Liver (tissue), 8 donors: ENCODE measurements at regions not wholly inside any gene's neighbourhood (a gene's known extent, or its start where the extent isn't known, plus 50 kb on each side); places are given as distances from the start of the nearest gene placed in this dataset.

Experiments
- DNase-seq: peaks from one replicate; pipeline ENCODE4 v3.0.0-alpha.2; 2017; ENCODE audit warnings: low spot score
- H3K27ac ChIP-seq, 2 donors: one replicate each; pipeline ENCODE4 v1.7.0; 2013; ENCODE audit warnings: inconsistent platforms in 2 of 2, low read length in 2 of 2, control low read depth in 1 of 2, low read depth in 1 of 2, mild to moderate bottlenecking in 1 of 2
- H3K27me3 ChIP-seq, 4 donors: one replicate each; pipeline versions ENCODE4 v1.6.1 to v1.7.0; 2013; ENCODE audit warnings: low read length in 3 of 4, inconsistent platforms in 1 of 4, mild to moderate bottlenecking in 1 of 4, moderate library complexity in 1 of 4; ENCODE audit not compliant: control insufficient read depth in 4 of 4, insufficient read depth in 4 of 4
- H3K36me3 ChIP-seq, 4 donors: one replicate each; pipeline versions ENCODE4 v1.6.1 to v1.7.0; 2013; ENCODE audit warnings: low read length in 3 of 4, mild to moderate bottlenecking in 3 of 4, low read depth in 1 of 4, moderate library complexity in 1 of 4; ENCODE audit not compliant: control insufficient read depth in 4 of 4, insufficient read depth in 3 of 4
- H3K4me1 ChIP-seq, 4 donors: one replicate each; pipeline versions ENCODE4 v1.6.1 to v1.7.0; 2013; ENCODE audit warnings: low read length in 3 of 4, mild to moderate bottlenecking in 3 of 4, moderate library complexity in 1 of 4; ENCODE audit not compliant: control insufficient read depth in 4 of 4, insufficient read depth in 4 of 4
- H3K4me3 ChIP-seq, 3 donors: one replicate each; pipeline versions ENCODE4 v1.6.1 to v1.7.0; 2013; ENCODE audit warnings: low read length in 3 of 3, control low read depth in 1 of 3, low read depth in 1 of 3, mild to moderate bottlenecking in 1 of 3
- H3K9ac ChIP-seq, 2 donors: one replicate each; pipeline ENCODE4 v1.7.0; 2013; ENCODE audit warnings: low read length in 2 of 2, mild to moderate bottlenecking in 2 of 2, moderate library complexity in 2 of 2, control low read depth in 1 of 2, low read depth in 1 of 2
- H3K9me3 ChIP-seq, 4 donors: one replicate each; pipeline versions ENCODE4 v1.6.1 to v1.7.0; 2013; ENCODE audit warnings: low read length in 3 of 4; ENCODE audit not compliant: control insufficient read depth in 4 of 4
- CTCF ChIP-seq: fragments of 150-350 bp; IDR thresholded peaks from 2 replicates; pipeline ENCODE4 v1.5.1; 2017; ENCODE audit warnings: improper control_type of control experiment, low read depth, low read length; ENCODE audit not compliant: missing input control
- EGR1 ChIP-seq, 2 donors: IDR thresholded peaks; 2 replicates each; pipeline ENCODE4 v1.6.1; 2016 to 2018; ENCODE audit warnings: antibody characterized with exemption in 2 of 2, low read depth in 2 of 2
- FOXA1 ChIP-seq: IDR thresholded peaks from 2 replicates; pipeline ENCODE4 v1.6.1; 2016; ENCODE audit warnings: antibody characterized with exemption
- FOXA2 ChIP-seq: IDR thresholded peaks from 2 replicates; pipeline ENCODE4 v1.6.1; 2016; ENCODE audit warnings: antibody characterized with exemption
- GABPA ChIP-seq, 2 donors: IDR thresholded peaks in 1 of 2; conservative IDR thresholded peaks in 1 of 2; 2 replicates each; pipeline ENCODE4 v1.6.1; 2016; ENCODE audit warnings: antibody characterized with exemption in 2 of 2, mild to moderate bottlenecking in 1 of 2, moderate library complexity in 1 of 2
- HNF4A ChIP-seq, 2 donors: conservative IDR thresholded peaks; 2 replicates each; pipeline ENCODE4 v1.6.1; 2016; ENCODE audit warnings: antibody characterized with exemption in 2 of 2, mild to moderate bottlenecking in 2 of 2
- HNF4G ChIP-seq: IDR thresholded peaks from 2 replicates; pipeline ENCODE4 v1.6.1; 2016; ENCODE audit warnings: antibody characterized with exemption
- JUND ChIP-seq, 2 donors: IDR thresholded peaks; 2 replicates each; pipeline ENCODE4 v1.6.1; 2016; ENCODE audit warnings: antibody characterized with exemption in 2 of 2
- MAX ChIP-seq: IDR thresholded peaks from 2 replicates; pipeline ENCODE4 v1.6.1; 2016; ENCODE audit warnings: antibody characterized with exemption
- NR2F2 ChIP-seq: IDR thresholded peaks from 2 replicates; pipeline ENCODE4 v1.6.1; 2016; ENCODE audit warnings: antibody characterized with exemption
- RAD21 ChIP-seq, 2 donors: IDR thresholded peaks; 2 replicates each; pipeline ENCODE4 v1.6.1; 2016; ENCODE audit warnings: antibody characterized with exemption in 2 of 2, mild to moderate bottlenecking in 2 of 2
- REST ChIP-seq: IDR thresholded peaks from 2 replicates; pipeline ENCODE4 v1.6.1; 2016; ENCODE audit warnings: antibody characterized with exemption, mild to moderate bottlenecking
- RXRA ChIP-seq, 2 donors: IDR thresholded peaks; 2 replicates each; pipeline ENCODE4 v1.6.1; 2017 to 2018; ENCODE audit warnings: antibody characterized with exemption in 2 of 2, mild to moderate bottlenecking in 1 of 2
- SP1 ChIP-seq: IDR thresholded peaks from 2 replicates; pipeline ENCODE4 v1.6.1; 2018; ENCODE audit warnings: antibody characterized with exemption, mild to moderate bottlenecking
- TAF1 ChIP-seq: conservative IDR thresholded peaks from 2 replicates; pipeline ENCODE4 v1.6.1; 2016; ENCODE audit warnings: antibody characterized with exemption, mild to moderate bottlenecking
- YY1 ChIP-seq: IDR thresholded peaks from 2 replicates; pipeline ENCODE4 v1.6.1; 2016; ENCODE audit warnings: antibody characterized with exemption, mild to moderate bottlenecking
- WGBS: extraction: QIAGEN DNeasy Blood & Tissue Kit; methylation state at CpG from one replicate; pipeline ENCODE4 v1.1.7; 2013; 5-methylcytosine and 5-hydroxymethylcytosine counted together
- TF ChIP-seq, protein P1 (sequence below): IDR thresholded peaks from 2 replicates; pipeline ENCODE4 v1.6.1; 2016; ENCODE audit warnings: antibody characterized with exemption
- TF ChIP-seq, protein P2 (sequence below): IDR thresholded peaks from 2 replicates; pipeline ENCODE4 v1.6.1; 2016; ENCODE audit warnings: antibody characterized with exemption
- donor health status: healthy.
- donor health status: healthy.
- donor health status: healthy.
- donor health status: healthy.
- donor health status: healthy.

GRCh38 chr20:10774357-10774943 lies 100.7 kb upstream of the JAG1 start:
- Histone ChIP-seq H3K9ac (no peak overlapping the region), H3K27ac (no peak overlapping the region), H3K4me3 (no peak overlapping the region), H3K9me3 (no peaks in the 10 kb centered on the region), H3K4me1 (no peaks in the 10 kb centered on the region), H3K36me3 (no peaks in the 10 kb centered on the region), H3K27me3 (no peaks in the 10 kb centered on the region)
- TF ChIP-seq MAX: no peak
- TF ChIP-seq, protein P1, sequence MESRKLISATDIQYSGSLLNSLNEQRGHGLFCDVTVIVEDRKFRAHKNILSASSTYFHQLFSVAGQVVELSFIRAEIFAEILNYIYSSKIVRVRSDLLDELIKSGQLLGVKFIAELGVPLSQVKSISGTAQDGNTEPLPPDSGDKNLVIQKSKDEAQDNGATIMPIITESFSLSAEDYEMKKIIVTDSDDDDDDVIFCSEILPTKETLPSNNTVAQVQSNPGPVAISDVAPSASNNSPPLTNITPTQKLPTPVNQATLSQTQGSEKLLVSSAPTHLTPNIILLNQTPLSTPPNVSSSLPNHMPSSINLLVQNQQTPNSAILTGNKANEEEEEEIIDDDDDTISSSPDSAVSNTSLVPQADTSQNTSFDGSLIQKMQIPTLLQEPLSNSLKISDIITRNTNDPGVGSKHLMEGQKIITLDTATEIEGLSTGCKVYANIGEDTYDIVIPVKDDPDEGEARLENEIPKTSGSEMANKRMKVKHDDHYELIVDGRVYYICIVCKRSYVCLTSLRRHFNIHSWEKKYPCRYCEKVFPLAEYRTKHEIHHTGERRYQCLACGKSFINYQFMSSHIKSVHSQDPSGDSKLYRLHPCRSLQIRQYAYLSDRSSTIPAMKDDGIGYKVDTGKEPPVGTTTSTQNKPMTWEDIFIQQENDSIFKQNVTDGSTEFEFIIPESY: no peak
- TF ChIP-seq, protein P2, sequence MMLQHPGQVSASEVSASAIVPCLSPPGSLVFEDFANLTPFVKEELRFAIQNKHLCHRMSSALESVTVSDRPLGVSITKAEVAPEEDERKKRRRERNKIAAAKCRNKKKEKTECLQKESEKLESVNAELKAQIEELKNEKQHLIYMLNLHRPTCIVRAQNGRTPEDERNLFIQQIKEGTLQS: no peak
- TF ChIP-seq HNF4G: no peak
- no peak for TF ChIP-seq JUND (IDR thresholded peaks at IDR 0.05)
- TF ChIP-seq HNF4A (conservative IDR thresholded peaks at IDR 0.05): no peak
- no peak for DNase-seq
- WGBS: 53% methylated on average over 1 of the region's 1 CpG

- DNase-seq: no peak
Observed at GRCh38 chr20:10777710-10778109, 103.9 kb upstream of the JAG1 start.

More at GRCh38 chr20:10777710-10778109, 103.9 kb upstream of the JAG1 start:
- H3K9ac ChIP-seq: no peak overlapping the region
- no peaks in the 10 kb centered on the region for H3K4me1 ChIP-seq
- H3K9me3 ChIP-seq: no peaks in the 10 kb centered on the region
- no peaks in the 10 kb centered on the region for H3K27me3 ChIP-seq
- WGBS: 76% methylated on average over 6 of the region's 6 CpGs
- TF ChIP-seq NR2F2: no peak
- no peak for TF ChIP-seq RAD21 (IDR thresholded peaks at IDR 0.05)
- no peak for TF ChIP-seq FOXA2
- no peak for TF ChIP-seq FOXA1
- TF ChIP-seq YY1: no peak
- no peak for TF ChIP-seq HNF4A (conservative IDR thresholded peaks at IDR 0.05)
- no peak for TF ChIP-seq EGR1 (IDR thresholded peaks at IDR 0.05; ENCODE audit: low read depth in 2 of 2)
- no peak for TF ChIP-seq RXRA (IDR thresholded peaks at IDR 0.05)
- TF ChIP-seq HNF4G: no peak
- TF ChIP-seq, protein P1: no peak
- TF ChIP-seq TAF1: no peak
- TF ChIP-seq MAX: no peak
- TF ChIP-seq, protein P2: no peak
- no peak for TF ChIP-seq REST
- TF ChIP-seq JUND (IDR thresholded peaks at IDR 0.05): no peak
- TF ChIP-seq GABPA (IDR thresholded peaks at IDR 0.05 in 1 of 2, conservative IDR thresholded peaks at IDR 0.05 in 1 of 2): no peak
- TF ChIP-seq SP1: no peak
- TF ChIP-seq CTCF: no peak
- H3K4me3 ChIP-seq: no peak overlapping the region
- no peaks in the 10 kb centered on the region for H3K36me3 ChIP-seq
- no peak overlapping the region for H3K27ac ChIP-seq
